Neural progenitor cell (in vitro differentiated cells): ENCODE measurements at regions not wholly inside any gene's neighbourhood (a gene's known extent, or its start where the extent isn't known, plus 50 kb on each side); places are given as distances from the start of the nearest gene placed in this dataset.

Source experiments
- EZH2phosphoT487 ChIP-seq: fragments of 200-600 bp; sonication (generic); IDR thresholded peaks from 2 replicates; pipeline ENCODE4 v1.6.1; 2017; ENCODE audit warnings: antibody characterized with exemption
- TF ChIP-seq, protein P1 (sequence below): fragments of 200-600 bp; sonication (generic); IDR thresholded peaks from 2 replicates; pipeline ENCODE4 v1.5.1; 2017; ENCODE audit warnings: antibody characterized with exemption, mild to moderate bottlenecking

DNA sequence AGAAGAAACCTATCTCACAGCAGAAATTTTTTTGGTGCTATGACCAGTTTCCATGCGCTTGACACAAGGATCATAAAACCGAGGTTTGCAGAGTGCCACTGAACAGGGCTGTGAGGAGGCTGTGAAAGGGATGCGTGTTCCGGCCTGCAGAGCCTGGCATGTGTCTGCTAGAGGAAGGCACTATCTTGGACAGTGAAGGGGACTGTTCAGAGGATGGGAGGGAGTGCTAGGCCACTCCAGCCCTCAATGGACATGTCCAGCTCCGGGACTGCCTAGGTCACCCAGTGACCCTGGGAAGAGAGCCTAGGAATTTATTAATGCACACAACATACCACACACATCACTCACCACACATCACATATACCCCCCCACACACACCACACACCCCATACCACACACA is 275.9 kb downstream of the GADD45G start:
- TF ChIP-seq, protein P1, sequence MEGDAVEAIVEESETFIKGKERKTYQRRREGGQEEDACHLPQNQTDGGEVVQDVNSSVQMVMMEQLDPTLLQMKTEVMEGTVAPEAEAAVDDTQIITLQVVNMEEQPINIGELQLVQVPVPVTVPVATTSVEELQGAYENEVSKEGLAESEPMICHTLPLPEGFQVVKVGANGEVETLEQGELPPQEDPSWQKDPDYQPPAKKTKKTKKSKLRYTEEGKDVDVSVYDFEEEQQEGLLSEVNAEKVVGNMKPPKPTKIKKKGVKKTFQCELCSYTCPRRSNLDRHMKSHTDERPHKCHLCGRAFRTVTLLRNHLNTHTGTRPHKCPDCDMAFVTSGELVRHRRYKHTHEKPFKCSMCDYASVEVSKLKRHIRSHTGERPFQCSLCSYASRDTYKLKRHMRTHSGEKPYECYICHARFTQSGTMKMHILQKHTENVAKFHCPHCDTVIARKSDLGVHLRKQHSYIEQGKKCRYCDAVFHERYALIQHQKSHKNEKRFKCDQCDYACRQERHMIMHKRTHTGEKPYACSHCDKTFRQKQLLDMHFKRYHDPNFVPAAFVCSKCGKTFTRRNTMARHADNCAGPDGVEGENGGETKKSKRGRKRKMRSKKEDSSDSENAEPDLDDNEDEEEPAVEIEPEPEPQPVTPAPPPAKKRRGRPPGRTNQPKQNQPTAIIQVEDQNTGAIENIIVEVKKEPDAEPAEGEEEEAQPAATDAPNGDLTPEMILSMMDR, result no peak
- TF ChIP-seq EZH2phosphoT487, result no peak
